Stomach (tissue), 8 donors: ENCODE measurements at regions not wholly inside any gene's neighbourhood (a gene's known extent, or its start where the extent isn't known, plus 50 kb on each side); places are given as distances from the start of the nearest gene placed in this dataset.

Experiments used
- DNase-seq, 2 donors: peaks; one replicate each; pipeline versions ENCODE4 v3.0.0 to v3.0.0-alpha.2; 2013 to 2019
- H3K27ac ChIP-seq, 5 donors: fragments of 200-600 bp in 4 of 5; sonication (generic) in 4 of 5; one replicate each; pipeline ENCODE4 v1.5.1; 2013 to 2019; ENCODE audit warnings: mild to moderate bottlenecking in 1 of 5, moderate library complexity in 1 of 5
- H3K27me3 ChIP-seq, 3 donors: fragments of 200-600 bp; sonication (generic); one replicate each; pipeline ENCODE4 v1.5.1; 2017 to 2019; ENCODE audit warnings: mixed run types in 1 of 3
- H3K36me3 ChIP-seq, 4 donors: fragments of 200-600 bp; sonication (generic); 1 replicate in 3 of 4; 2 replicates in 1 of 4; pipeline ENCODE4 v1.5.1; 2016 to 2019
- H3K4me1 ChIP-seq, 4 donors: fragments of 200-600 bp; sonication (generic); one replicate each; pipeline ENCODE4 v1.5.1; 2016 to 2019
- H3K4me3 ChIP-seq, 4 donors: fragments of 200-600 bp; sonication (generic) in 3 of 4; one replicate each; pipeline ENCODE4 v1.5.1; 2016 to 2019; ENCODE audit warnings: mild to moderate bottlenecking in 1 of 4
- H3K9me3 ChIP-seq, 4 donors: fragments of 200-600 bp; sonication (generic); one replicate each; pipeline ENCODE4 v1.5.1; 2016 to 2019
- CTCF ChIP-seq, 7 experiments: fragments of 450-650 bp in 4 of 7; fragments of 200-600 bp in 3 of 7; sonication (generic) in 3 of 7; IDR thresholded peaks; one replicate each; pipeline ENCODE4 v1.5.1; 2016 to 2019; ENCODE audit warnings: antibody characterized with exemption in 7 of 7, control low read depth in 2 of 7, mild to moderate bottlenecking in 1 of 7
- EP300 ChIP-seq: sonication (generic); formaldehyde crosslinking; IDR thresholded peaks from one replicate; pipeline ENCODE4 v1.6.1; 2017; ENCODE audit warnings: antibody characterized with exemption
- POLR2A ChIP-seq, 4 donors: fragments of 450-650 bp; IDR thresholded peaks; one replicate each; pipeline ENCODE4 v1.6.1; 2016; ENCODE audit warnings: antibody characterized with exemption in 4 of 4, control low read depth in 2 of 4, mild to moderate bottlenecking in 1 of 4, moderate library complexity in 1 of 4
- POLR2AphosphoS5 ChIP-seq, 3 donors: sonication (generic); formaldehyde crosslinking; IDR thresholded peaks; one replicate each; pipeline ENCODE4 v1.6.1; 2016; ENCODE audit warnings: antibody characterized with exemption in 3 of 3
- WGBS, 5 donors: extraction: QIAGEN DNeasy Blood & Tissue Kit in 3 of 5; methylation state at CpG; one replicate each; pipeline versions ENCODE4 v1.1.5 to v1.1.7; 2013 to 2018; 5-methylcytosine and 5-hydroxymethylcytosine counted together
- intact Hi-C: fragments of 100-400 bp; cut with DNase I; formaldehyde crosslinking; loops from one replicate; pipeline ENCODE4 v1.15.1; 2023; ENCODE audit warnings: low total_unique reads
- donor health status: healthy with polysubstance abuse.
- donor health status: Bipolar disorder and iron deficiency.
- donor health status: healthy.

- intact Hi-C loops = no loop called here
- Histone ChIP-seq H3K9me3 (no peaks in the 10 kb centered on the region), H3K36me3 (no peaks in the 10 kb centered on the region), H3K27me3 (no peaks in the 10 kb centered on the region), H3K27ac (no peak overlapping the region), H3K4me3 (no peak overlapping the region), H3K4me1 (peaks cover 0 to 45% (median 17%) of the 10 kb centered on the region in 4 donors)
- no peak for TF ChIP-seq CTCF (IDR thresholded peaks at IDR 0.05)
- no peak for TF ChIP-seq POLR2AphosphoS5 (IDR thresholded peaks at IDR 0.05)
- no peak for TF ChIP-seq POLR2A (IDR thresholded peaks at IDR 0.05)
- TF ChIP-seq EP300 = no peak
- DNase-seq = no peak
- 57 to 79% (median 75%) methylated on average over 3 of the region's 3 CpGs for WGBS, 5 donors
Measured at GRCh38 chr1:222923506-222923905, 108.7 kb downstream of the DISP1 start.

- TF ChIP-seq POLR2A (IDR thresholded peaks at IDR 0.05) (no peak), POLR2AphosphoS5 (IDR thresholded peaks at IDR 0.05) (no peak), EP300 (no peak), CTCF (IDR thresholded peaks at IDR 0.05) (no peak)
- H3K4me1 ChIP-seq = peaks cover 0 to 52% (median 21%) of the 10 kb centered on the region in 4 donors
- no peaks in the 10 kb centered on the region for H3K27me3 ChIP-seq
- H3K36me3 ChIP-seq = no peaks in the 10 kb centered on the region
- no peak overlapping the region for H3K4me3 ChIP-seq
- intact Hi-C loops = no loop called here
- H3K27ac ChIP-seq = no peak overlapping the region
- no peak for DNase-seq
- H3K9me3 ChIP-seq = no peaks in the 10 kb centered on the region
Measured at GRCh38 chr1:222924136-222924706, 109.4 kb downstream of the DISP1 start.

- intact Hi-C loops = no loop called here
- H3K27me3 ChIP-seq = no peaks in the 10 kb centered on the region
- H3K36me3 ChIP-seq = no peaks in the 10 kb centered on the region
- 72 to 83% (median 80%) methylated on average over 6 of the region's 6 CpGs for WGBS, 5 donors
- peaks cover 0 to 59% (median 27%) of the 10 kb centered on the region in 4 donors for H3K4me1 ChIP-seq
- no peaks in the 10 kb centered on the region for H3K9me3 ChIP-seq
- DNase-seq = no peak
- TF ChIP-seq POLR2A (IDR thresholded peaks at IDR 0.05) (no peak), CTCF (IDR thresholded peaks at IDR 0.05) (no peak), EP300 (no peak), POLR2AphosphoS5 (IDR thresholded peaks at IDR 0.05) (no peak)
- no peak overlapping the region for H3K27ac ChIP-seq
- H3K4me3 ChIP-seq = no peak overlapping the region
Measured at GRCh38 chr1:222926566-222926965, 111.7 kb downstream of the DISP1 start.

GRCh38 chr1:222927031-222927430 is 112.2 kb downstream of the DISP1 start:
- no peak for DNase-seq
- no peak overlapping the region for H3K4me3 ChIP-seq
- no peaks in the 10 kb centered on the region for H3K36me3 ChIP-seq
- intact Hi-C loops = no loop called here
- H3K9me3 ChIP-seq = no peaks in the 10 kb centered on the region
- TF ChIP-seq POLR2AphosphoS5 (IDR thresholded peaks at IDR 0.05) = no peak
- TF ChIP-seq POLR2A (IDR thresholded peaks at IDR 0.05) = no peak
- TF ChIP-seq EP300 = no peak
- TF ChIP-seq CTCF (IDR thresholded peaks at IDR 0.05) = no peak
- no peaks in the 10 kb centered on the region for H3K27me3 ChIP-seq
- peaks cover 0 to 60% (median 27%) of the 10 kb centered on the region in 4 donors for H3K4me1 ChIP-seq
- 92 to 96% (median 93%) methylated on average over 4 of the region's 4 CpGs for WGBS, 5 donors
- no peak overlapping the region for H3K27ac ChIP-seq
